ENCODE measurements at regions not wholly inside any gene's neighbourhood (a gene's known extent, or its start where the extent isn't known, plus 50 kb on each side); places are given as distances from the start of the nearest gene placed in this dataset.

DNA sequence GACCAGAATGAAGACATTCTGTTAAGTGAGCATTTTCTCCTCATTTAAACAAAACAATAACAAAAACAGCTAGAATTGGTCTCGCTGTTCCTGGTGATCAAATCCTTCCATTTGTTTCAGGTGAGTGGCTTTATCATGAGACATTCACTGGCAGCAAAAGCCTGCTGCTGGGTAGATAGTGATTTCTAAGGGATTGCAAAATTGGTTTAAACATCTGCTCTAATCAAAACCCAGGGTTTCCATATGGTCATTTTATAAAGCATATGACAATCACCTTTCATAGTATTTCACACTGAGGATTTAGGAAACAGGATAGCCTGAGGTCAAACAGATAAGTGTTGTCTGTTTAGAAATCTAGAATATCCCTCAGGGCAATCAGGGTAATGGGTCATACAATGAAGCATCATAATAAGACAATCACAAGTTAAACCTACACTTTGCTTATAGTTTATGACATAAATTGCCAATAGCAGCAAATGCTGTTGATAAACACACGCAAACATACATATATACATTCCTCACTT, 769.6 kb upstream of the C9orf72 start:
- TF ChIP-seq, protein P1, sequence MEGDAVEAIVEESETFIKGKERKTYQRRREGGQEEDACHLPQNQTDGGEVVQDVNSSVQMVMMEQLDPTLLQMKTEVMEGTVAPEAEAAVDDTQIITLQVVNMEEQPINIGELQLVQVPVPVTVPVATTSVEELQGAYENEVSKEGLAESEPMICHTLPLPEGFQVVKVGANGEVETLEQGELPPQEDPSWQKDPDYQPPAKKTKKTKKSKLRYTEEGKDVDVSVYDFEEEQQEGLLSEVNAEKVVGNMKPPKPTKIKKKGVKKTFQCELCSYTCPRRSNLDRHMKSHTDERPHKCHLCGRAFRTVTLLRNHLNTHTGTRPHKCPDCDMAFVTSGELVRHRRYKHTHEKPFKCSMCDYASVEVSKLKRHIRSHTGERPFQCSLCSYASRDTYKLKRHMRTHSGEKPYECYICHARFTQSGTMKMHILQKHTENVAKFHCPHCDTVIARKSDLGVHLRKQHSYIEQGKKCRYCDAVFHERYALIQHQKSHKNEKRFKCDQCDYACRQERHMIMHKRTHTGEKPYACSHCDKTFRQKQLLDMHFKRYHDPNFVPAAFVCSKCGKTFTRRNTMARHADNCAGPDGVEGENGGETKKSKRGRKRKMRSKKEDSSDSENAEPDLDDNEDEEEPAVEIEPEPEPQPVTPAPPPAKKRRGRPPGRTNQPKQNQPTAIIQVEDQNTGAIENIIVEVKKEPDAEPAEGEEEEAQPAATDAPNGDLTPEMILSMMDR (IDR thresholded peaks at IDR 0.05; ENCODE audit: low read length) = no peak
- TF ChIP-seq EZH2 (IDR thresholded peaks at IDR 0.05; ENCODE audit: borderline replicate concordance, low read length) = no peak
